GM12878 (cell line): ENCODE measurements at regions not wholly inside any gene's neighbourhood (a gene's known extent, or its start where the extent isn't known, plus 50 kb on each side); places are given as distances from the start of the nearest gene placed in this dataset.

Source experiments
- BHLHE40 ChIP-seq, 2 experiments: fragments of 450-650 bp in 1 of 2; IDR thresholded peaks; 2 replicates each; pipeline ENCODE4 v1.6.1; 2011 to 2017; ENCODE audit warnings: low read depth in 2 of 2, borderline replicate concordance in 1 of 2, improper control_type of control experiment in 1 of 2, low read length in 1 of 2, mild to moderate bottlenecking in 1 of 2
- GATAD2B ChIP-seq: fragments of 450-650 bp; conservative IDR thresholded peaks from 2 replicates; pipeline ENCODE4 v1.6.1; 2017; ENCODE audit warnings: low read depth, mild to moderate bottlenecking, moderate library complexity
- IKZF2 ChIP-seq, 2 experiments: fragments of 450-650 bp; IDR thresholded peaks; 2 replicates each; pipeline ENCODE4 v1.6.1; 2017; ENCODE audit warnings: mild to moderate bottlenecking in 2 of 2, moderate library complexity in 2 of 2
- MYC ChIP-seq: IDR thresholded peaks from 2 replicates; pipeline ENCODE4 v1.6.1; 2011; ENCODE audit warnings: mild to moderate bottlenecking, low read length, moderate library complexity, inconsistent platforms; ENCODE audit not compliant: insufficient read depth, insufficient replicate concordance, insufficient read length, severe bottlenecking
- RAD51 ChIP-seq: fragments of 450-650 bp; IDR thresholded peaks from 2 replicates; pipeline ENCODE4 v1.6.1; 2016; ENCODE audit warnings: moderate library complexity, mild to moderate bottlenecking, inconsistent platforms
- ZBTB40 ChIP-seq: fragments of 450-650 bp; IDR thresholded peaks from 2 replicates; pipeline ENCODE4 v1.6.1; 2016; ENCODE audit warnings: mild to moderate bottlenecking, moderate library complexity, borderline replicate concordance

GRCh38 chr10:34941471-34942357 lies 126.6 kb upstream of the PARD3 start (continued):
- no peak for TF ChIP-seq ZBTB40
- no peak for TF ChIP-seq GATAD2B
- TF ChIP-seq MYC: no peak
- peak; percentile 18; the same call in 1 of the 2 replicates for TF ChIP-seq RAD51
- peak in 1 of 2 experiments; percentile 20; a peak in 1 of 4 replicates for TF ChIP-seq BHLHE40 (IDR thresholded peaks at IDR 0.05; ENCODE audit: borderline replicate concordance in 1 of 2, low read depth in 2 of 2, low read length in 1 of 2)
- TF ChIP-seq IKZF2 (IDR thresholded peaks at IDR 0.05): peak in 1 of 2 experiments; percentile 20; a peak in 2 of 4 replicates
- TF ChIP-seq, all 136 proteins: peak for 6
